ENCODE measurements at regions not wholly inside any gene's neighbourhood (a gene's known extent, or its start where the extent isn't known, plus 50 kb on each side); places are given as distances from the start of the nearest gene placed in this dataset.

DNA sequence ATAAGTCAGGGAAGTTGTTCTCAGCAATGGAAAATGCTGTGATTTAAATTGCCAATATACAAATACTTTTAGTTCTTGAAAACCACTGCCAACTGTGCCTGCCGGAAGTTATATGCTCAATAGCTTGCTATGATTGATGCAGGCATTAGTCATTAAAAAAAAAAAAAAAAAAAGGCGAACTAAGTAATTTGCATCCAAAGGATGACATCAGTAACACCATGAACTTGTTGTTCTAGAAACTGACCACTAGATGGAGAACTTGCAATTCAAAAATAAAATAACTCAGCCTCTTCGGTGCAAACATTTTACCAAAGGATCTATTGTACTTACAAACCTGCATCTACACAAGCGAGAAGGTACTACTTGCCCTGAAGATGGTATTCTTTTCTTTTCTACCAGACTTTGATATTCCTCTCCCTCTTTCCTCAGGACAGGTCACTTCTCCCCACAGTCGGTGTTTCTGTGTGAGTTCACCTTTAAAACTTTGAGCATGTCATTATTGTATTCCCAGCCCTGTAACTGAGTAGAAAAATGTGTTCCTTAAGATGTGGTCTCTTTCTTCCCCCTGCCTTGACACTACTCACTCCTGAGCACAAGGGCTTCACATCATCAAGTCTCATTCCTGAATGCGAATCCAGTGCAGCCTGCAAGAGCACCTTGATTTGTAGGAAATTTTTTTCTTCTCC lies 115.0 kb upstream of the VEPH1 start:
- peak; percentile 64 for DNase-seq

DNA sequence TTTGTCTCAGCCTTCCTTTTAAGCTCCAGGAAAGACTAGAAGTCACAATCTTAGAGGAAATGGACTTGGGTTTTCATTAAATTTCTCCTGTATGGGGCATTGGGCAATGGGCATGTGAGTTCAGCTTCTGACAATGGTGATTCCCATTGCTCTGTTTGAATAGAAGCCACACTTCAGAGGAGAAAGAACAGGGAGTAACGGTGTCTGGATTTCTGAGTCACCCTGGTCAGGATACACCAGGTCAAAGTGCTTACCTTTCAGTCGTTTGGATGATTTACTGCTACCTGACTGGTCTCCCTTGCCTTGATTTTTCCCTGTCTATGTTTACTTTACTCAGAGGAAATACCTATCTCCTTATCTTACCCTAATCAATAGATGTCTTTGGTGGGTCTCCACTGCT lies 111.7 kb upstream of the VEPH1 start:
- no peak for DNase-seq

DNA sequence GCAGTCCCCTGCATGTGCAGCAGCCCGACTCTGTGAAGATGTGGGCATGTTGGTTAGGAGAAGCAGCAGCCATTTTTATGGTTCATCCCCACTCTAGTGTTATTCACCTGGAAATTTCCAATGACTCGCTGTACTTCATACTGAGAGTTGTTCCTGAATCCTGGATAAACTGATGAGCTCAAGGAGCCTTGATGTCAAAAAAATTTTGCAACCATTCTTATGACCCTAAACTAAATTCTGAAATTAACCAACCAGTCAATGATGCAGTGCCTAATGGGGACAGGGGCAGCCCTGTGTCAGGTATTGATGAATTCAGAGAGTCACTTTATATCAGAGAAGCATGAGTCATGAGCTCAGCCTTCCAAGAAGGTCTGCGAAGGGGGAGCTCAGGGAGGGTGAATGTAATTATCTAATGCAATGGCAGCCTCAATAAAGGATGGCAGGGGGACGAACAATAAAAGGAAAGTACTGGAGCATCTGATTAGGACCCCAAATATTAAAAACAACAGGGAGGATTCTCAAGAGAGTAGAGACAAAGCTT lies 108.4 kb upstream of the VEPH1 start:
- DNase-seq: no peak

DNA sequence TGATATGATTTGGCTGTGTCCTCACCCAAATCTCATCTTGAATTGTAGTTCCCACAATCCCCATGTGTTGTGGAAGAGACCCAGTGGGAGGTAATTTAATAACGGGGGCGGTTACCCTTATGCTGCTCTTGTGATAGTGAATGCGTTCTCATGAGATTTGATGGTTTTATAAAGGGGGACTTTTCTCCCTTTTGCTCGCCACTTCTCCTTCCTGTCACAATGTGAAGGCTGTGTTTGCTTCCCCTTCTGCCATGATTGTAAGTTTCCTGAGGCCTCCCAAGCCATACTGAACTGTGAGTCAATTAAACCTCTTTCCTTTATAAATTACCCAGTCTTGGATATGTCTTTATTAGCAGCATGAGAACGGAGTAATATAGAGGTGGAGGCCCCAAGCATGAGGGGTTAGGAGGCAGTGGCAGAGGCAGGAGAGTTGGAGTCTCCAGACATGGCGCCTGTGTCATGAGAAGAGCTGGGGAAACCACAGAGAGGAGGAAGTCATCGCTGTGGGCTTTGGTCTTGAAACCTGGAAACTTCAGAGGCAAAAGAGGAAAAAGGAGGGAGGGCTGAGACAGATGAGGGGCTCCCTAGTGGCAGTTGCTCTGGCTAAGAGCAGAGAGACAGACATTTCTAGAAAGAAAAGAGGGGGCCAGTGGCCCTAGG lies 107.8 kb upstream of the VEPH1 start:
- no peak for DNase-seq

DNA sequence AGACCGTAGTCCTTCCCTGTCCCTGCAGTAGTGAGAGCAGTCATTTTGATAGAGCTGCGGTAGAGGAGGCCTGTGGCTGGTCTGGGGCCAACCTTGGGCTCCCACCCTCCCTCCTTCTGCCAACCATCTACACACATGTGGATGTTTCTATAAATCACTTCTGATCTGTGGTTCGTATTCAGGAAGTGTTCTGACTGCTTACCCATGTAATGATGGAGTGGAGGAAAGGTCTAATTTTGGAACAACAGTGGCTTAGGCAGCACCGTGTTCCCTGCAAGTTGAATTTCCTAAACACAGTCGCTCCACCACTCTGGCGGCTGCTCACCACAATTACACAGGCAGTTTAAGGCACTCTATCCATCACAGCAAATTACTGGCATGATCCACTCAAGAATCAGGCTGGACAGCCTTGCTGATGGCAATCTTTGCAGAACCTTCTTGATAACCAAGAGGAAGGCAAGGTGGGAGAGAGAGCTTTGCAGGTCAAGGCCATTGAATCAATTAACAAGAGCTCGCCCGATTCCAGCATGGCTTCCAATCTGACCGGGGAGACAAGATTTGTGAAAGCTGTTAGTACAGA lies 104.7 kb upstream of the VEPH1 start:
- DNase-seq: no peak

DNA sequence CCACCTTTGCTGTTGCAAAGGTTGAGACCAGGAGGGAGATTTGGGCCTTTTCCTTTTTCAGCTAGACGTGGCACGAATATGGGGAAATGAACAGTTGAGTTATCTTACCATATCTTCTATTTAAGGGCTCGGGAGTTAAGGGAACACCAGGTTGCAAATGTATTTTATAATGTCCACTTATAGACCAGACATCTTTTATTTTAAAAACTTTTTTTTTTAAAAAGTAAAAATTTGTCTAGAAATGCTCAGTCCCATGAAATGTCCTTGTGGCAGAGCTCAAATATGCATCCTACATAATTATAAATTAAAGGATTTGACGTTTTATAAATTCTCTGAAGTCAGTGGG lies 103.6 kb upstream of the VEPH1 start:
- no peak for DNase-seq

DNA sequence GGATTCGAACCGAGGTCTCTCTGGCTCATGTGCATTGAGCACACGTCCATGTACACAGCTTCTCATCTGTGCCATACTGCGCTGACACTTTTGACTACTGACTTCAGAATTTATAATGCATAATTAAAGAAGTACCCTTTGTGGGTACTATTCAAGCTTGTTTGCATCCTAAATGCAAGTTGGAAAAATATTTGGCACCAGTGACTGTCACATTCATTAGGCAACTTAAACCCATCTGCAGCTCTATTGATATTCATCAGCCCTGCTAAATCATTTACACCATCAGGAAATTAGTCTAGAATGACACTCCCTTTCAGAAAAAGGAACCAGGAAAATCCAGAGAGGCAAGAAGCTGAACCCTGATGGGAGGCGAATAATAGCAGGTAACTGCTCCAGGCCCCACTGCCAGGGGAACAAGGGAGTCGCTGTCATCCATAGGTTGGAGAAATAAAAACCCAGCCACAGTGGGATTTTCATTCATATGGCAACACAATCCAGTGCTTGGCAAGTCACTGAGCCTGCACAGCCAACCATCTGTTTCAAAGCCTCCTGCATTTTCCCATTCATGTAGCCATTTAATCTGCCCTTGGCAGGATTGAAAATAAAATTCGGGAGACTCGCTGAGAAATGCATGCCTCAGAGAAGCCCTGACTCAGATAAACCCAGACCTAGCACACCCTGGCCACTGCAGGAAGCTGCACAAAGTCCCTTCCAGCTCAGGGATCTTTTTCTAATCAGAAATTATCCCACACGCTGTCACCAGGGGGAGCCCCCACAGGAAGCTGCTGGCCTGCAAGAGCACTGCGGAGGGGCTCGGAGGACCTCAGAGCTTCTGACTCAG lies 103.0 kb upstream of the VEPH1 start:
- DNase-seq: peak; percentile 52

DNA sequence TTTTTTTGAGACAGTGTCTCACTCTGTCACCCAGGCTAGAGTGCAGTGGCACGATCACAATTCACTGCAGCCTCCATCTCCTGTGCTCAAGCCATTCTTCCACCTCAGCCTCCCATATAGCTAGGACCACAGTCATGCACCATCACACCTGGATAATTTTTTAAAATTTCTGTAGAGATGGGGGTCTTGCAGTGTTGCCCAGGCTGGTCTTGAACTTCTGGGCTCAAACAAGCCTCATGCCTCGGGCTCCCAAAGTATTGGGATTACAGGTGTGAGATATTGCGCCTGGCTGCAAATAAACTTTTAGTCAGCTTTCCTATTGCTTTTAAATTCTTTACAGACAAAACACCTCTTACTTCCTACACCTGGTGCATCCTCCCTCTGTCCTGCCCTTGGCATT lies 102.1 kb upstream of the VEPH1 start:
- DNase-seq: no peak

DNA sequence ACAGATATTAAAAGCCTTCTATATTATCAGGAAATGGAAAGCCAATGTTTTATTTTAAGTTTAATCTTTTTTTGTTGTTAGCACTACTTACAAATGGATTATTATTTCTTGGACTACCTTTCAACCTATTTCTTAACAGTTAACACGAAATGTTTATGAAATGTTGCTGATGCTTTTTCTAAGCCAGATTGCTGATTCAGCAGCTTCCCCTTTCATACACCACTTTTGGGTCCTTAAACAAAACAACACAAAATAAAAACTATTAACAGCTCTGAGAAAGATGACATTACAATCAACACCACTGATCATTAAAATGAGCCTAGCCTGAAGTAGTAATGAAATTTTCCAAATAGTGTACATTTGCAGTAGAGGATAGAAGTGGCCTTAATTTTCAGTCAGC lies 99.2 kb upstream of the VEPH1 start:
- no peak for DNase-seq

DNA sequence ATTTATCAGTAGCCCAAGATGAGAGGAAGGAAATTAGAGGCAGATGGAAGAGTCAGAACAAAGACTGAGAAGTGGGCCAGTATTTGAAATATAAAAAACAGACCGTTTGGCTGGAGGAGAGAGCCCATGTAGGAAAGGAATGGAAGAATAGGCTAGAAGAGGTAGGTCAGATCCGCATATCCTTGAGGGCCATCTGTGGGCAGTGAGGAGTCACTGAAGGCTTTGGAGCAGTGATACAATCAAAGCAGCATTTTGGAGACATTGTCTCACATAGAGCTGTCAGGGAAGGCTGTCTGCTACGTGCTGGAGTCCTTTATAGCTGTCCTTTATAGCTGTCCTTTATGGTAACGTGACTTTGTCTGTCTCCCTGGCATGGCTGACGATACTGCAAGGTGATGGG lies 92.0 kb upstream of the VEPH1 start:
- no peak for DNase-seq

DNA sequence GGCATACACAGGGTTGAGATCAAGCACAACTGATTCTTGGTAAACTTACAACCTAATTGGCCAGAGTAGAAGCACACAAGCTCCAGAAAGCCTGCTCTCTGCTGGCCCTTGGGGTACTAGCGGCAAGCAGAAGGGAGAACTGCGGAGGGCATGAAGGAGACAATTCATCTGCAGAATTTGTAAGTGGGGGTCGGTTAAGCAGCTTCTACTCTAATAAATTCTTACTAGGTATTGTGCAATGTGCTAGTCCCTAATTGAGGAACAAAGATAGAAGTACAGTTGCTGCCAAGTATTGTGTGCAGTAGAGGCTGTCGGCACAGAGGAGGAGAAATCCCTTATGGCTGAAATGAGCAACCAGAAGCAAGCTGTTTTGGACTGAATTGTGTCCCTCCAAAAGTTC lies 91.2 kb upstream of the VEPH1 start:
- DNase-seq: no peak

DNA sequence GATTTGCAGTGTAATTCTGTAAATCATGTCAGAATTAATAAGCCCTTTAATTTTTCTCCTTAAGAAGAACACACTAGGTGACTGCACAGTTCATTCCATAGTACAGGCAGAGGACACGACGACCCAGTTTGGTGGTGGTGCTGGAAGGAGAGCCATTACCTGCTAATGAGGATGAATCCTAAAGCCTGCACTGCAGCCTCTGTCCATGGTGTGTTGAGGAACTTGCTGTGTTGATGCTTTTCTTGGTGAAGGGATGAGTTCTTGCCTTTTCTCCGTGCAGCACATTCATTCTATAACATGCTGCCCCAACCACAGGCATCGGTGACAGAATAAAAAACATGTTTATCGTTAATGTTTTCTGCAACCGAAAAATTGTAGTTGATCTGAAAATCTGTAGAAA lies 89.6 kb upstream of the VEPH1 start:
- DNase-seq: no peak

DNA sequence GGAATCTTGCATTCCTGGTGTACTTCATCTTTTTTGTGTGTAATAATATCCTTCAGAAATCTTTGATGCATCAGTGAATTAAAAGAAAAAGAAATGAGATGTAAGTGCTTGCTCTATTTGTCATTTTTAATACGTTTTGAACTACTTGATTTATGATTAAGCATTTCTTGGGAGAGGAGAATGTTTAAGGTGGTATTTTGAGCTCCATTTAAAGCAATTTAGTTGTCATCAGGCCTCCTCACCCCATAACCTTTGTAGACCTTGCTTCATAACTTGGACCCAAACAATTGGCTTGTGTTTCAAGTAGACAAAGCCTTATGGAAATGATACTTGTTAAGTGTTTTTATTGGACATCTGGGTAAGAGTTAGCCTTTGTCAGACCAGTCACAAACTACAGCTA lies 87.1 kb upstream of the VEPH1 start:
- no peak for DNase-seq

DNA sequence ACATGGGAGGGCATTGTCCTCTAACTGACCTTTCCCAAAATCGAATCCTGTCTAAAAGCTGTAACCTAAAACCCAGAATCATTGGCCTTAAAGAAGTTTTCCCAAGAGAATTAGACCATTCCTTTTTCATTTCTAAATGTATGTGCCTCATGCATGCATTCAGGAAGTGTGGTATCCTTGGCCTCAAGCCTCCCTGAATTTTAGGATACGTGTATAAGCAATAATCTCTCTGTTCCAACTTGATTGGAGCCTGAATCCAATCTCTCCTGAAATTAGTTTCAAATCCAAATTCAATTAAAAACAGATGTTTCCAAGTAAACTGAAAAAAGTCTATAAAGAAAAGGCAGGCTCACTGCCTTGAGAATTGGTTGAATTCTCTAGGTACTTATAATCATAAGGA lies 86.0 kb upstream of the VEPH1 start:
- no peak for DNase-seq

DNA sequence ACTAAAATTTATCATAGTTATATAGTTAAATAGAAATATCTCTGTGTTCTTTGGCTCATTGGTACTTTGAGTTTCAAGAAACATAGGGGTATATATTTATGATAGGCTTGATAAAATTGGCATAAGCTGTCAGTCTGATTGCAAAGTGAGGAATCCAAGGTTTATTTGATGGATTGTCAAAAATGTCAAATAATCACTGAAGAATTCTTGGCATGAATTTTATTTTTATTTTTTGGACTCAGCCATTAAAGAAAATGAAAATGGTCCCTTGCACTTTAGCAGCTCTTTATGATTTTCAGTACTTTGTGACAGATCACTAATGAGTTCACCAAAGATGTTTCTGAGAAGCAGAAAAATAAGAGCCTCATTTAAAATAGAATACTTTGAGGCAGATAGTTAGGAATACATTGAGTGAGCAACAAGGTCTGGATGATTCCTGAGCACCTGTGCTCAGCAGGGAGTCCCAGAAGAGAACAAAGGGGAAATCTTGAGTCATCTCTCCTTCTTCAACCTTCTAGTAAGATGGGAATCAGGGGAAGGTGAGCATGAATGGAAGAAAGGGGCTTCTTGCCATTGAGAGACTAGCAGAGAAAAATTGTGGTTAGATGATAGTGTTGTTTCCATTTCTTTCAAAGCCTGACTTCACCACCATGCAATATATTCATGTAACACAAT lies 85.3 kb upstream of the VEPH1 start:
- no peak for DNase-seq

DNA sequence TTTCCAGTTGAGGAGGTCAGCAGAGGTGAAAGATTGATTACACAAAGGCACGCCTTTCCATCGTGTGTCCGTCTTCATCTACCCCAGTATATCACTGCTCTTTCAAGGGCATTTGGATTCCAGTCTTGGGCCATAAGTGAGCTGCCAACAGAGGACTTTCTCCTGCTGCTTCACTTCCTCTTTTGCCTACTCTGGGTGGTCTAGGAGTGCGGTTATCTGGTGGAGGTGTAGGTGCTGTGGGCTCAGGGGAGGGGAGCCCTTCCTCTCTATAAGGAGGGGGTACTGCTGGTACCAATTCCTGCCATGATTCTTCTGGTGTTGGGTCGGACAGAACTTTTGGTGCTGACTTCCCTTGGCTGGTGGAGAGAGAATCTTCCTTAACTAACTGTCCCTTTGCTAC lies 83.1 kb upstream of the VEPH1 start:
- no peak for DNase-seq

DNA sequence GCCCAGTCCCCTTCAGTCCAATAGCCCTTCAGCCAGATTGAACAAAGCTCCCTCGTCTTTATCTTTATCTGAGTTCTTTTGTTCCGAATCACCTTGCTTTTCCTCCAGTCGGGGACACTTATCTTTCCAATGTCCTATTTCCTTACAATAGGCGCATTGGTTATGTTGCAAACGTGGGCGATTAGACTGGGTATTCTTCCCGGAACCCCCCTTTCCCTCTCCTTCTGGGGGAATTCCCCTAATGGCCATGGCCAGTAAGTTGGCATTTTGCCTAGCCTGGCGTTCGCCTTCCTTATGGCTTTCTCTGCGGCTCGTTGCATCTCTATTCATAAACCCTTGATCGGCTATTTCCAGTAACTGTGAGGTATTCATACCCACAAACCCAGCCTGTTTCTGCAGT lies 82.2 kb upstream of the VEPH1 start:
- no peak for DNase-seq

DNA sequence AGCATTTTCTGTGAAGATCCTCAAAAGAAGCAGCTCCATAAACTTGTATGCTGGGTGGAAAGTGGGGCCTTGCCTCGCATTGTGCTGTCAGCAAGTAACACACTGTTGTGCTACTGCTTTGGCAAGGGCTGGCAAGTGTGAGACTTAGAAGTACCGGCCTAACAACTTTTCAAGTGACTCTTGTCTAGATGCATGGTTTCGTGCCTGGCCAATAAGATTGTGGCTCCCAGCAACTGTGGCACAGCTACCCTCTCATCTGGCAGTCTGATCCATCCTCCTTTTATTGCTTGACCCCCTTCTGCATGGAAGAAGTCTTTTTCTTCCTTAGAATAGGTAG lies 79.4 kb upstream of the VEPH1 start:
- DNase-seq: no peak

DNA sequence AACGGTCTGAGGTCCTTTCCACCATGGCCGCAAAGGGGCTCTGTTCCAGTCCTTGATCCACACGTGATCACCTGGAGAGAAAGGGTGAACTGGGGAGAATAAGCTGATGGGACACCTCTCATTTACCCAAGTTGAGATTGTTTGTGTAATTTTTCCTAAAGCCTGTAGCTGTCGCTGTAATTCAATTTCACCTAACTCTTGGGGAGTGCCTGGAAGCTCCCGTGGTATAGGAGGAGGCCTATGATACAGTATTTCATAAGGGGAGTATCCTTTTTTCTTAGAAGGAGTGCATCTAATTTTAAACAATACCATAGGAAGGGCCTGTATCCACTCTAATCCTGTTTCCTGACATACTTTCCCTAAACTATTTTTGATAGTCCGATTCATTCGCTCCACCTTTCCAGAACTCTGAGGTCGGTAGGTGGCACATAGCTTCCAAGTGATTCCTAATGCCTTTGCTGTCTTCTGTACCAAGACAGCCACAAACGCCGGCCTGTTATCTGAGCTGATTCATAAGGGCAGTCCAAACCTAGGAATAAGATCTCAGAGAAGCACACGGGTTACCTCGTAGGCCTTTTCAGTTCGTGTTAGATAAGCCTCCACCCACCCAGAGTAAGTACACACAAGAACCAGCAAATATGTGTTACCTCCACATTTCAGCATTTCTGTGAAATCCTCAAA lies 78.9 kb upstream of the VEPH1 start:
- peak; percentile 13 for DNase-seq

DNA sequence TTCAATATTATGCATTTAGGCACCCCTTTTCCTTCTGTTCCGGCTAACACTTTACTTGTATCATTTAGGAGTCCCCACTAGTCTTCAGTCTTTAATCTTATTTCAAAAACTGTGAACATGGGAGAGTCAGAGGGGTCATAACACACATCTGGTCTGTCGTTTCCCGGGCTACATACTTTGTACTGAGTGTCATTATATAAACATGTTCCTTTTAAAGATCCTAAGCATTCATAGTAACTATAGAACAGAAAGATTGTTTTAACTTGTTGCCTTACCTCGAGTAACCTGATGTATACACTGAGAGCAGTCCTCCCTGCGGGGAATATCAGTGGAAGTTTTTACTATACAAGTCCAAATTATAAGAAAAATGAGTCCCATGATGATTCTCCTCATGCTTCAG lies 78.2 kb upstream of the VEPH1 start:
- no peak for DNase-seq

DNA sequence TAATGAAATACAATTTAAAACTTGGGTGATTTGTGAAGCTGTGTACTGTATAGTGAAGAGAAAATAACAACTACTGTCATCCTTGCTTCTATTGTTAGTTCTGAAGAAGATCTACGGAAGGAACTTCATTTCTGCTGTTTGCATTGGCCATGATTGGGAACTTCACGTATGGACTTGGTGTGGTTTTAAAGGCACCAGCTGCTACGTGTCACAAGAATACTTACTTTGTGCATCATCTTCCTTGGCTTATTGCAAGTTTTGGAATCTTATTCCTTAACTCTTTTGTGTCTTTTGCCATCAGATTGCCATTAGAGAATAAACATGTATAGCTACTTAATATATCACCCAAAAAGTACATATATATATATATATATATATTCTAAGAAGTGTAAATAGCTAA lies 75.0 kb upstream of the VEPH1 start:
- DNase-seq: no peak

DNA sequence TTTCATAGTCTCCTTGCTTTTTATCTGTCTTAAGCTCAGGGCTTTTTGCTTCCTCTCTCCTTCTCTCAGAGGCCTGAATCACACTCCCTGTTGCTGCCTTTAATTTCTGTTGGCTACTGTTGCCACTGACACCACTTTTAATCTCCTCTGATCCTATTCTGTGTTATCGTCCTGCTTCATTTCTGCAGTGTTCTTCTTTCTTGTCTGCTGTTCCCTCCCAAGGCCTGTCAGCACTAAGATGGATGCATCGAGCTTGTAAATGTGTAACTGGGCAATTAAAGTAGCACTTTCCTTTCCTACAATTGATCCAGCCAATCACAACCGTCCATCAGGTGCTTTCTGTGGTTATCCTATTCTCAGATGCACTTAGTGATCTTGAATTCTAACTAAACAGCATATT lies 71.3 kb upstream of the VEPH1 start:
- DNase-seq: no peak

Data from midbrain (tissue), 1 donor.